Ecto neural progenitor cell (in vitro differentiated cells): ENCODE measurements at regions not wholly inside any gene's neighbourhood (a gene's known extent, or its start where the extent isn't known, plus 50 kb on each side); places are given as distances from the start of the nearest gene placed in this dataset.

Experiments
- DNase-seq: peaks from one replicate; pipeline ENCODE4 v3.0.0-alpha.2; 2018; ENCODE audit warnings: low spot score

GRCh38 chr5:72005671-72006070, 101.6 kb upstream of the MAP1B start:
- no peak for DNase-seq

- no peak for DNase-seq
Measured at GRCh38 chr5:72006361-72006760, 100.9 kb upstream of the MAP1B start.

- no peak for DNase-seq
Measured at GRCh38 chr5:72007336-72008111, 99.8 kb upstream of the MAP1B start.

GRCh38 chr5:72009280-72009679, 98.0 kb upstream of the MAP1B start:
- no peak for DNase-seq

- DNase-seq: no peak
Measured at GRCh38 chr5:72010430-72010829, 96.8 kb upstream of the MAP1B start.

- no peak for DNase-seq
Measured at GRCh38 chr5:72012906-72013305, 94.4 kb upstream of the MAP1B start.

- no peak for DNase-seq
Measured at GRCh38 chr5:72013766-72014624, 93.3 kb upstream of the MAP1B start.

- no peak for DNase-seq
Measured at GRCh38 chr5:72015103-72015548, 92.1 kb upstream of the MAP1B start.

- peak; percentile 64 for DNase-seq
Measured at GRCh38 chr5:72018143-72018803, 89.0 kb upstream of the MAP1B start.

- DNase-seq: no peak
Measured at GRCh38 chr5:72020161-72020983, 86.9 kb upstream of the MAP1B start.

GRCh38 chr5:72021651-72022357, 85.5 kb upstream of the MAP1B start:
- no peak for DNase-seq

GRCh38 chr5:72028382-72028781, 78.9 kb upstream of the MAP1B start:
- no peak for DNase-seq

- no peak for DNase-seq
Measured at GRCh38 chr5:72030237-72030636, 77.0 kb upstream of the MAP1B start.

- DNase-seq: no peak
Measured at GRCh38 chr5:72032788-72033187, 74.5 kb upstream of the MAP1B start.

- no peak for DNase-seq
Measured at GRCh38 chr5:72034770-72035169, 72.5 kb upstream of the MAP1B start.

- no peak for DNase-seq
Measured at GRCh38 chr5:72035831-72036230, 71.4 kb upstream of the MAP1B start.

- DNase-seq: no peak
Measured at GRCh38 chr5:72036951-72037350, 70.3 kb upstream of the MAP1B start.

GRCh38 chr5:72040513-72040912, 66.8 kb upstream of the MAP1B start:
- no peak for DNase-seq

GRCh38 chr5:72041654-72042053, 65.6 kb upstream of the MAP1B start:
- DNase-seq: no peak

- DNase-seq: no peak
Measured at GRCh38 chr5:72042097-72042496, 65.2 kb upstream of the MAP1B start.

GRCh38 chr5:72045692-72046091, 61.6 kb upstream of the MAP1B start:
- DNase-seq: no peak
